ENCODE measurements at regions not wholly inside any gene's neighbourhood (a gene's known extent, or its start where the extent isn't known, plus 50 kb on each side); places are given as distances from the start of the nearest gene placed in this dataset.

- FAIRE-seq: no peak
Observed at GRCh38 chr1:217311766-217312165, 319.1 kb downstream of the GPATCH2 start.

DNA sequence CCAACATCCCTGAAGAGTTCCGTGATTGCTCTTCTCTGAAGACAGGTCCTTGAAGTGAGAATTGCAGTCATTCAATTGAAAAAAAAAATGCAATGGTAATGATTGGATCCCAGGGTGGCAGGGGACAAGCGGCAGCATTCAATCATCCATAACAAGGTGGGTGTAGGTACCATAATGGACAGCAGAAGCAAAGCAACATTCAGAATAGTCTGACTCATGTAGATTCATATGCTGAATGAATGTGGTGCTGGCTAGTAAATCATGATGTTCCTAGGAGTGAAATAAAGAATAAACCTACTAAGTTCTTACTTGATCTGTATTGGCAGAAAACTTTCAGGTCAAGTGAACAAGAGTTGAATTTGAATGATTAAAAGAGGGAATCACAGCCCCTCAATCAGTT lies 319.6 kb downstream of the GPATCH2 start:
- FAIRE-seq: no peak

GRCh38 chr1:217281332-217281731 lies 349.6 kb downstream of the GPATCH2 start:
- no peak for FAIRE-seq

GRCh38 chr1:217275655-217276398 lies 355.1 kb downstream of the GPATCH2 start:
- no peak for FAIRE-seq

DNA sequence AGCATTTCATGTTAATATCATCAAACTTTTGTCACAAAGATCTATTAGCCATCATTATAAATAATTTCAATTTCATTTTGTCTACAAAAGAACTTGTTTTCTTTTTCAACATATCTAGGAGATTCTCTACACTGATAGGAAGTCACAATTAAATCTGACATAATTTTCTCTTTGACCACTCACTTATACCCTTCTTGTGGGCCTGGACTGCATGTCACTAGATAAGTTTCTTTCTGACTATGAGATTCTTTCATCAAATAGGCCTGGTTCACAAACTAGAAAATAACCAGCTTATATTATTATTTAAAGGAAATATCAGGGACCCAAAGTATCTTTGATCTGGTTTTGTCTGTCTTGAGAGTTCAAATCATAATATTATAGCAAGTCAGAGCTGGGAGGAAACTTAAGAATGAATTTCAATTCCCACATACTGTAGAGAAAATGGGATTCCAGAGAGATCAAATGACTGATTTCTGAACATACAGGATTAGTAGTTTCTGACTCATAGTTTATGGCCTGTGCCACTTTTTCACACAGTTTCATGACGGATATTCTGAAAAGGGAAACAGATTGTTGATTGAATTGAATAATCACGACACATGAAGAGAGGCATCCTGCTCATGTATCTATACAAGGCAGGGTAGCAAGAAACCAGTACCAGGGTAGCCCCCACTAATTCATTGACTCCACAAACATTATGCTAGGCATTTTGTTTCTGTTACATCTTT lies 355.8 kb downstream of the GPATCH2 start:
- FAIRE-seq: no peak

DNA sequence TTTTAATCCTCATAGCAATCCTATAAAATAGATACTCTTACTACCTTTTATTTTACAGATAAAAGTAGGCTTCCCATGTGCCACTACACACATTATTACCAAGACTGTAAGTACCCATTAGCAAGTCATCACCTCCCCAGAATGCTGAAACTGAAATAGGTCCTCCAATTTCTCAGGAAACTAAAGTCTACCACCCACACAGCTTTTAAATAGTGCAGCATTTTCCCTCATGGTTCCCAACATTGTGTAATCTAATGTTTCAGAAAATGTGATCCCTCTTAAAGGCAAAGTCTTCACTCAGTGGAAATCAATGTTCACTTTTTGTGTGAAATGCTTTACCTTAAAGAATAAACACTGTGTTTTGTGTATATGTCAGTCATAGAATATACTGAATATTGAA lies 356.5 kb downstream of the GPATCH2 start:
- FAIRE-seq: no peak

- FAIRE-seq: no peak
Observed at GRCh38 chr1:217273866-217274265, 357.0 kb downstream of the GPATCH2 start.

DNA sequence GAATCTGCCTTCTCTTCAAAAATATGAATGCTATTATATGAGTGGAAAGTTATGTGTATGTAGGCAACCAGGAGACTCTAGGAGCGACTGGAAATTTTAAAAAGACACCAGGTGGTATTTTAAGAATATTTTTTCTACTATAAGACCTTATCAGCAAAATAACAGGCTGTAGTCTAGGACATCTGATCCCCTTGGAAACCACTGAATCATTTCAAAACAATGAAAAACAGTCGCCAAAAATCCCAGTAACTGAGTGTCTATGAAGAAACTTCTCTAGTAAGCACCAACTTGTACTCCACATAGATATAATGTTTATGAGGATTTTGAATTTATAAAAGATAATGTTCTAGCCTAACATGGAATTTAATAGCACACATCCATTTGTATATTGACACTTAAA lies 358.5 kb downstream of the GPATCH2 start:
- no peak for FAIRE-seq

- no peak for FAIRE-seq
Observed at GRCh38 chr1:217270101-217270500, 360.8 kb downstream of the GPATCH2 start.

DNA sequence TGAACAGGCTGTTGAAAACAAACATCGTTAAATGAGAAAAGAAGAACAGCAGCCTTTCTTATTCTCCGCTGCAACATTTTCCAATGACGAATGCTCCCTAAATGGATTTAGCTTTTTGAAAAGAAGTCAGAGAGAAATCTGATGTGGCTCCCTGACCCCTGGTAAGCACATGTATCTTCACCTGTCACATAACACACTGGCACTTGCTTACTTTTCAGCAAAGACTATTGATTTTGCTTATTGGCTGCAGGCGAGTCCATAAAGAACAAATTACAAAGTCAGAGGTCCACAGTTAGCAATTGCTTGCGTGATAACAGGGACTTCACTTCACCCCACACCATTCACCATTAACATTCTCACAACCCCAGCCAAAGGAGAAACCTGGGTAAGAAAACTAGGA lies 362.8 kb downstream of the GPATCH2 start:
- no peak for FAIRE-seq

DNA sequence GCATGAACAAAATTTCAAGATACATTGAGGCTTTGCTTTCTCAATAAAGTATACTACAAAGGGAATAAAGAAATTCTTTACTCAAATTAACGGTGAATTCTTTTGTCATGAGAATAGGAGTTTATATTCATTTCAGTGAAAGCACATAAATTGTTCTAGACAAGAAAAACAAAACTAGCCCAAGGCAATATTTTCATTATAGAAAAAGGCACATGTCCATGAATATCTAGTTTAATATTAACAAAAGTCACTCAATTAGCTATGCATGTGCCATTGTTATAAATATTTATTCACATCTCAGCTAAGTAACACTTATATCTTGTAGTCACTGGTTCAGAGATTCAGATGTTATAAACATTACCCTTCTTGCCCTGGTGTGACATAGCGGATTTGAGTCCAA lies 369.3 kb downstream of the GPATCH2 start:
- FAIRE-seq: no peak

DNA sequence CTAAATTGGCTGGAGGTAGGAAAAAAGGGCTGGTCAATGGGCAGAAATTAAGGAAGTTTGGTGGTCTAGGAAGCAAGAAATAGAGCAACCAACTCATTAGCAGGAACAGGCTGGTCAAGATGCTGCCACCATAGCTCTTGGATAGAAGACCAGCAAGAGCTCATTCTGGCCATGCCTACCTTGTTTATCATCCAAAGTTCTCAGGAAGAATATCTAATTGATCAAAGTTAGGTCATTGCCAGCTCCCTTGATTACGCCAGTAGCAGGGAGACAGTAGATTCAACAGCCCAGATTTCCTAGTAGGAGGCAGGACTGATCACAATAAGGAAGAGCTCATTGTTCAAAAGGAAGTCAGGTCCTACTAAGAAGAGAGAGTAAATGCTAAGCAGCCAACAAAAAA lies 370.2 kb downstream of the GPATCH2 start:
- FAIRE-seq: no peak

DNA sequence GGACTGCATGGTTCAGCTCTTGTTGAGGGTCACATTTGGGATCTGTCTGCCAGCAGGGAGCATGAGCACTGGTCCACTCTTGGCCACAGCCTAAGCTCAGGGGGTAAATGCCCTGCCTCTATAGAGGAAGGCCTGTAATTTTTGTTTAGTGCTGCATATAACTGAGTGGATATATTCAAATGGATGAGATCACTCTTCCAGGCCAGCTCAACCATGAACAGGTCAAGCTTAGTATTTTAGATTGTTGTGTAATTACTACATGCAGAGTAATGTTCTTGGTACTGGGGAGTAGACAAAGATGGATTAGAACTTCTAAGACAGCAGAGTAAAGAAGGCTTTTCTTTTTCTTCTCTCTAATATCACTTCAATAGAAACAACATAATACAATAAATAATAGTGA lies 376.9 kb downstream of the GPATCH2 start:
- FAIRE-seq: no peak

GRCh38 chr1:217253351-217253750 lies 377.5 kb downstream of the GPATCH2 start:
- no peak for FAIRE-seq

DNA sequence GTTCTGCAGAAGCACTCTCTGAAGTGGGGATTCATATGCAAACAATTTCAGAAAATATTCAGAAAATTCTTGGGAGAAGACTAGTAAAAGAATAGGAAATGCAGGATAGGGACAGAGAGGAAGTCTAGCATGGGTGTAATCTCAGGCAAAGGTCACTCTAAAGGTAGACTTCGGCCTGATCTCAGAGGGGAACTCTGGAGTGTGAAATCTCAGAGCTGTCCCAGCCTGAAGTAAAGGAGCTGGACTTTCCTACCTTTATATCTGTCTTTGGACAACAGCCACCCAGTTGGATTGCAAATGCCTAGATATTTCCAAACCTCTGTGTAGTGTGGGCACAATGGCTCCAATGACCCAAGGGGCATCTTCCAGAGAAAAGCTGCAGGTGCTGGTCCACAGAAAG lies 379.8 kb downstream of the GPATCH2 start:
- no peak for FAIRE-seq

DNA sequence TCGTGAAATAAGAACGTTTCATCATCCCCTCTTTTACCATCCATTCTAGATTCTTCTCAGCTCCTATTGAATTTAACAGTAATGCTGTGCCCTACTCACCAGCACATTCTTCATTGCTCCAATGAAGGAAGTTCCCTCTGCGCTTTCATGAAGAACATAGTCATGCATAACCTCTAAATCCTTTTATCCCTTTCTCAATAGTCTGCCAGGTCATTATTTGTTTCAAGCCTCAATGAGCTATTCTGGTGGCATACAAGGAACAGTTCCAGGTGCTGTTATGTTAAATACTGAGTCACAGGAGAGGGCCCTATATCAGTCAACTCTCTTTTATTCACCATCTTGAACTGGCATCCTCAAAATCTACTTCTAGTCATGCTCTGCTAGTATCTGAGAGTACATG lies 381.0 kb downstream of the GPATCH2 start:
- FAIRE-seq: no peak

DNA sequence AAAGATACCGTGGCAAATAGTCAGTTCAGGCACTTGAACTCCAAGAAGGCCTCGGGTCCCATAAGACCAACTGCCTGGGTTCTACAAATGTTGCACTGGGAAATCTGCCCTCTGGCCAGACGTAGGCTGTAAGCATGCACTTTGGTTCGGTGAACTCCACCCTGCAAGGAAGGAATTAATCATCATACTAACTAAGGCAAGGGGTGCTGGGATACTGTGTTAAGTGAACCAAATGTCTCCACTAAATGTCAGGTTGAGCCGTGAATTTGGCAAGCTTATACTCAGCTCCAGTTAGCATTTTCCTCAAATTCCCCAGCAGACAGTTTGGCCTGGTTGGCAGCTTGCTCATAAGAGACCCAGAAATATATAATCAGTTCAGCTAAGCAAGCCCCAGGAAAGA lies 385.9 kb downstream of the GPATCH2 start:
- no peak for FAIRE-seq

GRCh38 chr1:217240656-217241055 lies 390.2 kb downstream of the GPATCH2 start:
- FAIRE-seq: no peak

DNA sequence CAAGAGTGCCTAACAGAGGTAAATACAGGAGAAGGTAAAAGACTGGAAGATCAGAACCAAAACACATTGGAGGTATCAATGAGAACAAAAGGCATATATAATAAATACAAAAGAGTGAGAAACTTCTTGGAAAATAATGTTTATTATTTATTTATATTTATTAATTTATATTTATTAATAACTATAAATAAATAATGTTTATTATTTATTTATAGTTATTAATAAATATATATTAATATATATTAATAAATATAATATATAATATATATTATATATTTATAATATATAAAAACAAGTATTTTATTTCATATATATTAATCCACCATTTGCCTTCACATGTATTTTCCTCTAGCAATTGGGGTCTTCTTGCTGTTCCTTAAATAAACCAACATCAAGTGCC lies 391.9 kb downstream of the GPATCH2 start:
- peak; percentile 48 for FAIRE-seq

GRCh38 chr1:217230412-217230811 lies 400.5 kb downstream of the GPATCH2 start:
- FAIRE-seq: no peak

DNA sequence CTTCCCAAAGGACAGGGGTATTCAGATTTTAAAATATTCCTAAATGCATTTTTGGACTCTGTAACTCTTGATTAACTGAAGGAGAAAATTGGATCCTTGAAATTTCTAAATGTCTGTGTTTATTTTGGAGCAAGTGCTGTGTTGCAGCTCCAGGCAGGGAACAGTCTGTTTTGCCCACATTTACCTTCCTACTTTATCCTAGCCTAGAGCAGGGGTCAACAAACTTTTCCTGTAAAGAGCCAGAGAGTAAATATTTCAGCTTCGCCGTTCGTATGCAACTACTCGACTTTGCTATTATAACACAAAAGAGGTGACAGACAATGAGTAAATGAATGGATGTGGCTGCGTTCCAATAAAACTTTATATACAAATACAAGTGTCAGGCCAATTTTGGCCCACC lies 402.2 kb downstream of the GPATCH2 start:
- FAIRE-seq: no peak

- FAIRE-seq: peak; percentile 95
Observed at GRCh38 chr1:217224201-217224600, 406.7 kb downstream of the GPATCH2 start.

DNA sequence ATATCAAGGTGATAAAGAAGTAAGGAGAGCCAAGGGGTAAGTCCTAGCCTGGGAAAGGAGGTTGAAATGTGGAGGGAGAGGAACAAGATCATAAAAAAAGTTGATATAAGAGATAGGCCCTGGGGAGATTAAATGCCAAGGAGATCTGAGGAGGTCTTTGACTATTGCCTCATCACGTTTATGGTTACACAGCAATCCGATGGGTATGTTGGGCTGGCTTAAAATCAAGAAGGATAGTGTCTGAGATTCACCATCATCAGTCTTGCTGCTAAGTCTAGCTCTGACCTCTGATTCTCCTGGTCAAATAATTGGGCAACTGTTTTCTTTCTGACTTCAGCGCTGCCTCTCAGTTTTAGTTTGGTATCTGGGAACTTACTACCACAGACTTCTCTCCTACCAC lies 416.3 kb downstream of the GPATCH2 start:
- FAIRE-seq: no peak

DNA sequence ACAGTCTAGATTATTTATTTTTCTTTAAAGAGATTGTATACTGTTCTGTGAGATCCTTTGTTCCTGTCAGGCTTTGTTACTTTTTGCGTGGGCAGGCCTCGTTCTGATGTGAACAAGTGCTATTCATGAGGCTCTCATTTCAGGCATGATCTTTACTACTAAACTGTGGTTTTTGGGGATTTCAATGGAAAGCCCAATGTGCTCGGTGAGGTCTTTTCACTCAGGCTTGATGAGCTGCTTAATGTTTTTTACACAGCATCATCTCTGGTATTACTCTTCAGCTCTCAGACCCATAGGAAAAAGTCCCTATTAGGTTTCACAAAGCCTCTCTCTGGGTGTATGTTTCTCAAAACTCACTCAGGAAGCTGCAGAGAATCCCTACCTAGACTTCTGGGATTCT lies 419.4 kb downstream of the GPATCH2 start:
- no peak for FAIRE-seq

DNA sequence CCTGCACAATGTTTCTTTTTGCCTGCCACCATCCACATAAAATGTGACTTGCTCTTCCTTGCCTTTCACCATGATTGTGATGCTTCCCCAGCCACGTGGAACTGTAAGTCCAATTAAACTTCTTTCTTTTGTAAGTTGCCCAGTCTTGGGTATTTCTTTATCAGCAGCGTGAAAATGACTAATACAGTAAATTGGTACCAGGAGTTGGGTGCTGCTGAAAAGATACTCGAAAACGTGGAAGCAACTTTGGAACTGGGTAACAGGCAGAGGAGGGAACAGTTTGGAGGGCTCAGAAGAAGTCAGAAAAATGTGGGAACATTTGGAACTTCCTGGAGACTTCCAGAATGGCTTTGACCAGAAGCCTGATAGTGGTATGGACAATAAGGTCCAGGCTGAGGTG lies 425.3 kb downstream of the GPATCH2 start:
- no peak for FAIRE-seq
